Parathyroid adenoma (tissue), 2 donors: ENCODE measurements at regions not wholly inside any gene's neighbourhood (a gene's known extent, or its start where the extent isn't known, plus 50 kb on each side); places are given as distances from the start of the nearest gene placed in this dataset.
"Not testable (repeated sequence)": the region's sequence is repeated elsewhere in the genome, so short reads cannot be mapped to it uniquely, and the experiment has no call there.

Experiments
- H2AFZ ChIP-seq: fragments of 300-600 bp; sonication (generic); one replicate; pipeline ENCODE4 v1.7.0; 2017; ENCODE audit warnings: antibody characterized with exemption, mild to moderate bottlenecking
- H3K27ac ChIP-seq: fragments of 300-600 bp; sonication (generic); one replicate; pipeline ENCODE4 v1.7.0; 2017
- H3K27me3 ChIP-seq: fragments of 300-600 bp; sonication (generic); one replicate; pipeline ENCODE4 v1.7.0; 2017; ENCODE audit warnings: low read length; ENCODE audit not compliant: control insufficient read depth, insufficient read depth
- H3K36me3 ChIP-seq: fragments of 300-600 bp; sonication (generic); one replicate; pipeline ENCODE4 v1.7.0; 2017; ENCODE audit warnings: low read length; ENCODE audit not compliant: control insufficient read depth, insufficient read depth
- H3K4me1 ChIP-seq: fragments of 300-600 bp; sonication (generic); one replicate; pipeline ENCODE4 v1.7.0; 2017; ENCODE audit warnings: control low read depth
- H3K4me2 ChIP-seq: fragments of 300-600 bp; sonication (generic); one replicate; pipeline ENCODE4 v1.7.0; 2017; ENCODE audit warnings: low read length
- H3K4me3 ChIP-seq: fragments of 300-600 bp; sonication (generic); one replicate; pipeline ENCODE4 v1.7.0; 2017; ENCODE audit warnings: low read depth, low read length
- H3K79me2 ChIP-seq: fragments of 300-600 bp; sonication (generic); one replicate; pipeline ENCODE4 v1.7.0; 2017; ENCODE audit warnings: control low read depth
- H3K9ac ChIP-seq: fragments of 300-600 bp; sonication (generic); one replicate; pipeline ENCODE4 v1.7.0; 2017; ENCODE audit warnings: mild to moderate bottlenecking
- H3K9me3 ChIP-seq: fragments of 300-600 bp; sonication (generic); one replicate; pipeline ENCODE4 v1.7.0; 2017; ENCODE audit warnings: low read length; ENCODE audit not compliant: control insufficient read depth
- TF ChIP-seq, protein P1 (sequence below): fragments of 300-600 bp; sonication (generic); IDR thresholded peaks from one replicate; pipeline ENCODE4 v1.7.0; 2017; ENCODE audit warnings: antibody characterized with exemption, mild to moderate bottlenecking
- donor health status: primary hyperparathyroidism.

DNA sequence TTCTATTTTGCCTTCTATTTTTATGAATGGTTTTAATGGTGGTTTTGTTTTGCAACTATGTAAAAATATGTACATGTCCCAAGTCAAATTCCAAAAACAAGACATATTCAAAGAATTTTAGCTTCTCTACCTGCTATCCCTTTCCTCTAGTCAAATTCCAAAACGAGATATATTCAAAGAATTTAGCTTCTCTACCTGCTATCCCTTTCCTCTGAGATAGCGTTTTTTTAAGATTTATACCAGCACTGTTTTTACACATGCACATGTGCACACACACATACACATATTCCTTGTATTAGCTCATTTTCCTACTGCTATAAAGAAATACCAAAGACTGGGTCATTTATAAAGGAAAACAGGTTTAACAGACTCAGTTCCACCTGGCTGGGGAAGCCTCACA, 199.1 kb upstream of the ARL4C start:
- no peak overlapping the region for H3K9ac ChIP-seq
- no peak overlapping the region for H3K27ac ChIP-seq
- H3K36me3 ChIP-seq, result no peaks in the 10 kb centered on the region
- H2AFZ ChIP-seq, result no peak overlapping the region
- no peak overlapping the region for H3K4me3 ChIP-seq
- H3K4me1 ChIP-seq, result no peaks in the 10 kb centered on the region
- H3K79me2 ChIP-seq, result no peaks in the 10 kb centered on the region
- H3K4me2 ChIP-seq, result no peak overlapping the region
- no peaks in the 10 kb centered on the region for H3K9me3 ChIP-seq
- no peaks in the 10 kb centered on the region for H3K27me3 ChIP-seq
- TF ChIP-seq, protein P1, sequence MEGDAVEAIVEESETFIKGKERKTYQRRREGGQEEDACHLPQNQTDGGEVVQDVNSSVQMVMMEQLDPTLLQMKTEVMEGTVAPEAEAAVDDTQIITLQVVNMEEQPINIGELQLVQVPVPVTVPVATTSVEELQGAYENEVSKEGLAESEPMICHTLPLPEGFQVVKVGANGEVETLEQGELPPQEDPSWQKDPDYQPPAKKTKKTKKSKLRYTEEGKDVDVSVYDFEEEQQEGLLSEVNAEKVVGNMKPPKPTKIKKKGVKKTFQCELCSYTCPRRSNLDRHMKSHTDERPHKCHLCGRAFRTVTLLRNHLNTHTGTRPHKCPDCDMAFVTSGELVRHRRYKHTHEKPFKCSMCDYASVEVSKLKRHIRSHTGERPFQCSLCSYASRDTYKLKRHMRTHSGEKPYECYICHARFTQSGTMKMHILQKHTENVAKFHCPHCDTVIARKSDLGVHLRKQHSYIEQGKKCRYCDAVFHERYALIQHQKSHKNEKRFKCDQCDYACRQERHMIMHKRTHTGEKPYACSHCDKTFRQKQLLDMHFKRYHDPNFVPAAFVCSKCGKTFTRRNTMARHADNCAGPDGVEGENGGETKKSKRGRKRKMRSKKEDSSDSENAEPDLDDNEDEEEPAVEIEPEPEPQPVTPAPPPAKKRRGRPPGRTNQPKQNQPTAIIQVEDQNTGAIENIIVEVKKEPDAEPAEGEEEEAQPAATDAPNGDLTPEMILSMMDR, result no peak

DNA sequence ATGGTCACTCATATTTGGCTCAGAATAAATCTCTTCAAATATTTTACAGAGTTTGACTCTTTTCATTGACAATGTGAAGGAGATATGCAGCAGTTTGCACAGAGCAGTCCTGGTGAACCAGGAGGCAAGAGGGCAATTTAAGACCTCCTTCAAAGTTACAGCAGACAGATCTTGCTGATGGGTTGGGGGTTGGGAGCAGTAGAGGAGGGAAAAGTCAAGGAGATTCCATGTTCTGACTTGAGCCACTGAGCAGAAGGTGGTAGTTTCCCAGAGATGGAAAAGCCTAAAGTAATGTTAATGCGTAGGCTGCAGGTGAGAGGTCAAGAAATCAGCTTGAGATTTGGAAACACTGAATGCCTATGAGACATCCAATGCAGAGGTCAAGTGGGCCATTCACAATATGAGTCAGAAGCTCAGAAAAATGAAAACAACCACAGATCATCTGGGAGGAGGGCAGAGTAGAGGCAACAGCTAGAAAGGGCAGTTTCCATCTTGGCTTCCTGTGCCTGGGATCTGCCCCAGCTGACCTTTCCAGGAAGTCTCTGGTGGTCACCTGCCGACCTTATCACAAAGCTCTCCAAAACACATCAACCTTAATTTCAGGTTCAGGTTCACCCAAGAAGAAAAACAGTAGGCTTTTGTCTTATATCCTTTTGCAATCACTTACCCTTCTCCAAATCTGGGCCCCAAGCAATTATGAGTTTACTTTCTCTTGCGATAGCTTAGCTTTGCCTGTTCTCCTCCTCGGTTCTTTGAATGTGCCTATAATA, 197.5 kb upstream of the ARL4C start:
- Histone ChIP-seq H3K9ac (no peak overlapping the region), H3K27me3 (no peaks in the 10 kb centered on the region), H3K4me1 (no peaks in the 10 kb centered on the region), H2AFZ (no peak overlapping the region), H3K79me2 (no peaks in the 10 kb centered on the region), H3K36me3 (no peaks in the 10 kb centered on the region), H3K4me3 (no peak overlapping the region), H3K9me3 (no peaks in the 10 kb centered on the region), H3K27ac (no peak overlapping the region), H3K4me2 (no peak overlapping the region)
- TF ChIP-seq, protein P1, result no peak

DNA sequence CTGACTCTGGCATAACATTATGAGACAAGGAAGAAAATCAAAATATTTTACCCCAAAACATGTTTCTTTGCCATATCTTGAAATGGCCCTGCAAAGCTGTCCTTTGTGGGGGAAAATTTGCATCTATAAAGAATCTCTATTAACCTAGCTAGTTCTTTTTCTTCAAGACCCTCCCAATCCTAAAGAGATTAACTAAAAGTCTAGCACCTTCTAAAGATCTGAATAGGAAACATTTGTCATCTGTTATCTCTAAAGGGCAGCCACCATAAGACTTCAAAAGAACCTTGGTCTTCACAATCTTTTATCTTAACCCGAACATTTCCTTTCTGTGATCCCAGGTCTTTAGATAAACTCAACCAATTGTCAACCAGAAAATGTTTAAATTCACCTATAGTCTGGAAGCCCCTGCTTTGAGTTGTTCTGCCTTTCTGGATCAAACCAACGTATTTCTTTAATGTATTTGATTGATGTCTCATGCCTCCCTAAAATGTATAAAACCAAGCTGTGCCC, 196.9 kb upstream of the ARL4C start:
- H3K27me3 ChIP-seq, H3K9me3 ChIP-seq, H3K4me1 ChIP-seq, H3K27ac ChIP-seq, H3K4me3 ChIP-seq, H2AFZ ChIP-seq, H3K9ac ChIP-seq, H3K36me3 ChIP-seq, H3K4me2 ChIP-seq, H3K79me2 ChIP-seq: not testable (repeated sequence)

DNA sequence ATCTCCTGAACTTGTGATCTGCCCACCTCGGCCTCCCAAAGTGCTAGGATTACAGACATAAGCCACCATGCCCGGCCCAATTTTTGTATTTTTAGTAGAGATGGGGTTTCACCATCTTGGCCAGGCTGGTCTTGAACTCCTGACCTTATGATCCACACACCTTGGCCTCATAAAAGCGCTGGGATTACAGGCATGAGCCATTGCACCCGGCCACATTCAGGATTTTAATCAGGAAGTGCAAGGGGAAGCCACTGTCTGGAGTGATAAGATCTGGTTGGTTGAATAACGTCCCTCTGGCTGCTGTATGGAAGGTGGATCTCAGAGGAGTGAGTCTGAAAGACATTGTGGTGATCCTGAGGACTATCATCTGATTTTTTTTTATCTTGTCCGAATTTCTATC, 196.3 kb upstream of the ARL4C start:
- not testable (repeated sequence) for H3K36me3 ChIP-seq, H2AFZ ChIP-seq, H3K79me2 ChIP-seq, H3K4me3 ChIP-seq, H3K9me3 ChIP-seq, H3K4me2 ChIP-seq, H3K4me1 ChIP-seq, H3K27ac ChIP-seq, H3K27me3 ChIP-seq, H3K9ac ChIP-seq

DNA sequence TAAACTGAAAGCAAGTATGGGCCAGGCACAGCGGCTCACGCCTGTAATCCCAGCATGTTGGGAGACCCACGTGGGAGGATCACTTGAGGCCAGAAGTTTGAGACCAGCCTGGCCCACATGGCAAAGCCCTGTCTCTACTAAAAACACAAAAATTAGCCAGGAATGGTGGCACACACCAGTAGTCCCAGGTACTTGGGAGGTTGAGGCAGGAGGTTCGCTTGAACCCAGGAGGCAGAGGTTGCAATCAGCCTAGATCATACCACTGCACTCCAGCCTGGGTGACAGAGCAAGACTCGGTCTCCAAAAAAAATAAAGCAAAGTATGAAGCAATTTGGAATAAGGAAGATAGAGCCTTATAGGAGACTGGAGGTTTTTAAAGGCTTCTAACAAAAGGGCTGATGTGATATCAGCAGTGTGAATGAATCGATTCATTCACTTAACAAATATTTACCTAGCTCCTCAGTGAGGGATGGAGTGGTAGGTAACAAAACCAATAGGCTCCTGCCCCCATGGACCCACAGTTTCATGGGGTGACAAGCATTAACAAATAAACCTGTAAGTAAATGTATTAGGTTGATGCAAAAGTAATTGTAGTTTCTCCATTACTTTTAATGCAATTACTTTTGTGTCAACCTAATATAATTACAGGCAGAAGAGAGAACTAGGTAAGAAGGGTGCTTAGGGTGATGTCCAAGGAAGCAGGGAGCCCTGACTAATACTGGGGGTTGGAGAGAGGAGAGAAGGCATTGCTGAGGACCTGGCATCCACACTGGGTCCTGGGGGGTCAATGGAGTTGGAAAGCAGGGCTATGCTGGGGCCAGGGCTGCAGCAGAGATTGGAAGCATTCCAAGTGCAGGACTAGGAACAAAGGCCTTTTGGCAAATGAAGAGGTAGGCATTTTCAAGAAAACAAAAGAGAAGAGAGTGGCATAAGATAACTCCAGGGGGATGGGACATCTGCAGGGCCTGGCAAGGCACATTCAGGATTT, 195.4 kb upstream of the ARL4C start:
- Histone ChIP-seq H3K4me2 (no peak overlapping the region), H3K9ac (no peak overlapping the region), H3K4me1 (no peaks in the 10 kb centered on the region), H3K36me3 (no peaks in the 10 kb centered on the region), H3K27ac (no peak overlapping the region), H3K79me2 (no peaks in the 10 kb centered on the region), H3K4me3 (no peak overlapping the region), H3K9me3 (no peaks in the 10 kb centered on the region), H3K27me3 (no peaks in the 10 kb centered on the region), H2AFZ (no peak overlapping the region)
- TF ChIP-seq, protein P1, result no peak
